ENCODE measurements at regions not wholly inside any gene's neighbourhood (a gene's known extent, or its start where the extent isn't known, plus 50 kb on each side); places are given as distances from the start of the nearest gene placed in this dataset.

- Histone ChIP-seq H3K36me3 (no peaks in the 10 kb centered on the region), H3K27me3 (no peaks in the 10 kb centered on the region), H3K27ac (no peak overlapping the region), H3K9me3 (no peaks in the 10 kb centered on the region), H3K4me3 (no peak overlapping the region), H3K4me1 (no peaks in the 10 kb centered on the region)
- 86 to 96% methylated on average over 1 of the region's 1 CpG for WGBS, 2 donors (ENCODE audit: low coverage in 1 of 2)
- TF ChIP-seq CTCF (IDR thresholded peaks at IDR 0.05) (no peak), EP300 (IDR thresholded peaks at IDR 0.05; ENCODE audit: low read depth) (no peak), POLR2AphosphoS5 (IDR thresholded peaks at IDR 0.05) (no peak), POLR2A (IDR thresholded peaks at IDR 0.05) (no peak)
- no peak for DNase-seq
- in situ Hi-C loops (cut with MboI; ENCODE audit: low pct_ligation_motif_present in 1 of 4, low pct_unique_long_range_greater_than_20kb in 1 of 4, low sequenced_read_pairs in 3 of 4) (no loop called here), intact Hi-C loops (cut with DNase I; ENCODE audit: low total_unique reads) (no loop called here)
Measured at GRCh38 chr5:63553073-63553472, 409.2 kb downstream of the HTR1A start.

DNA sequence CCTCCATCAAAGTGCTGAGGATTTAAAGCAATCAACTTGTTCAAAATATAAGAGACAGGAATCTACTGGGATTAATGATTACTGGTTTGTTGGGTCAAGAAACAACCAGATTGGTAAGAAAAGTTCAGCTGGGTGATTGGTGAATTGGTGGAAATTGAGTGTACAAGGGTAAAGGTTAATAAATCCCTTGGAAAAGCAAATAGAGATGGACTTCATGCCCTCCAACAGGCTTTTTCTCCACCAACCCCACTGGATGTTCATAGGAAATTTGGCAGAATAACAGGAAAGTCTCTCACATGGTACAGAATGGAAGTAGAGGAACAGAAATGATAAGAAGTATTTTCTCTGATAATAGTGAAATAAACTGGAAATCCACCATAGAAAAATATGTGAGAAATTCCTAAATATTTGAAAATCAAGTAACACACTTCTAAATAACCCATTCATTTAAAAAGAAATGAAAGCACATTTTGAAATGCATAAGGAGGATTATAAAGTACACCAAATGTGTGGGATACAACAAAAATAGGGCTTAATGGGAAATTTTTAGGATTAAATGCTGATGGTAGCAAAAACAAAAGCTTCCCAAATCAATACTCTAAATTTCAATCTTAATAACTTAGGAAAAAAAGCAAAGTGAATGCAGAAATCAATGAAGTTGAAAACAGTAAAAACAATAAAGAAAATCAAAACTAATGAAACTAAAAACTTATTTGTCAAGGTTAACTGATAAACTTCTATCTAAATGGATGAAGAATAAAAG lies 426.2 kb downstream of the HTR1A start:
- Histone ChIP-seq H3K27ac (no peak overlapping the region), H3K4me3 (no peak overlapping the region), H3K4me1 (no peaks in the 10 kb centered on the region), H3K36me3 (no peaks in the 10 kb centered on the region), H3K27me3 (no peaks in the 10 kb centered on the region), H3K9me3 (no peaks in the 10 kb centered on the region)
- in situ Hi-C loops (cut with MboI; ENCODE audit: low pct_ligation_motif_present in 1 of 4, low pct_unique_long_range_greater_than_20kb in 1 of 4, low sequenced_read_pairs in 3 of 4) (no loop called here), intact Hi-C loops (cut with DNase I; ENCODE audit: low total_unique reads) (no loop called here)
- no peak for DNase-seq
- TF ChIP-seq EP300 (IDR thresholded peaks at IDR 0.05; ENCODE audit: low read depth) (no peak), POLR2AphosphoS5 (IDR thresholded peaks at IDR 0.05) (no peak), POLR2A (IDR thresholded peaks at IDR 0.05) (no peak), CTCF (IDR thresholded peaks at IDR 0.05) (no peak)

DNA sequence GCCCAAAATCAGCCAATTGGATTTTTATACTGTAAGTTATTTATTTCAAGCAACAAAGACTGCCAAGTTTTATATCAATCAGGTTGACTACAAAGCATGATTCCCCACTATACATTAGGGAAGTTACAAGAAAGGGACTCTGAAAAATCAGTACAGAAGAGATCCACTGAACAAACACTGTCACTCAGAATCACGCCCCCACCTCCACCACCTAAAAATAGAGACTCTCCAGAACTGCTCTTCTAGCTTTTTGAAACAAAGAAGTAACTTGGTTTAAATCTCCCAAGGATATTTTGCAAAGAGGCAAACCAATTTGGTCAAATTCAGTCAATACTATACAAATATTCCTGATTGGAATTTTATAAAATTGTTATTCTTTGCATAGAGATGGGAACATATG lies 438.0 kb downstream of the HTR1A start:
- Histone ChIP-seq H3K4me3 (no peak overlapping the region), H3K27ac (no peak overlapping the region), H3K4me1 (no peaks in the 10 kb centered on the region), H3K9me3 (no peaks in the 10 kb centered on the region), H3K36me3 (no peaks in the 10 kb centered on the region), H3K27me3 (no peaks in the 10 kb centered on the region)
- in situ Hi-C loops (cut with MboI; ENCODE audit: low pct_ligation_motif_present in 1 of 4, low pct_unique_long_range_greater_than_20kb in 1 of 4, low sequenced_read_pairs in 3 of 4), result no loop called here
- no peak for TF ChIP-seq POLR2A (IDR thresholded peaks at IDR 0.05)
- no peak for TF ChIP-seq CTCF (IDR thresholded peaks at IDR 0.05)
- TF ChIP-seq EP300 (IDR thresholded peaks at IDR 0.05; ENCODE audit: low read depth), result no peak
- no peak for TF ChIP-seq POLR2AphosphoS5 (IDR thresholded peaks at IDR 0.05)
- no peak for DNase-seq
- intact Hi-C loops (cut with DNase I; ENCODE audit: low total_unique reads), result no loop called here
- 17 to 55% methylated on average over 1 of the region's 1 CpG for WGBS, 2 donors (ENCODE audit: low coverage in 1 of 2)

- DNase-seq, result no peak
- TF ChIP-seq POLR2AphosphoS5 (IDR thresholded peaks at IDR 0.05), result no peak
- no peak for TF ChIP-seq EP300 (IDR thresholded peaks at IDR 0.05; ENCODE audit: low read depth)
- TF ChIP-seq CTCF (IDR thresholded peaks at IDR 0.05), result no peak
- TF ChIP-seq POLR2A (IDR thresholded peaks at IDR 0.05), result no peak
- Histone ChIP-seq H3K4me1 (no peaks in the 10 kb centered on the region), H3K27me3 (no peaks in the 10 kb centered on the region), H3K36me3 (no peaks in the 10 kb centered on the region), H3K9me3 (no peaks in the 10 kb centered on the region), H3K4me3 (no peak overlapping the region), H3K27ac (no peak overlapping the region)
- in situ Hi-C loops (cut with MboI; ENCODE audit: low pct_ligation_motif_present in 1 of 4, low pct_unique_long_range_greater_than_20kb in 1 of 4, low sequenced_read_pairs in 3 of 4) (no loop called here), intact Hi-C loops (cut with DNase I; ENCODE audit: low total_unique reads) (no loop called here)
Measured at GRCh38 chr5:63516006-63516405, 446.2 kb downstream of the HTR1A start.

All from transverse colon (tissue), 4 donors.